Effector CD4-positive, alpha-beta T cell (primary cell): ENCODE measurements at regions not wholly inside any gene's neighbourhood (a gene's known extent, or its start where the extent isn't known, plus 50 kb on each side); places are given as distances from the start of the nearest gene placed in this dataset.
"Not testable (repeated sequence)": the region's sequence is repeated elsewhere in the genome, so short reads cannot be mapped to it uniquely, and the experiment has no call there.

Experiments used
- DNase-seq: peaks from one replicate; pipeline ENCODE4 v3.0.0-alpha.2; 2020

GRCh38 chrX:46152756-46153155, 392.5 kb downstream of the ZNF674 start:
- no peak for DNase-seq

- DNase-seq, result not testable (repeated sequence)
Measured at GRCh38 chrX:46151332-46151731, 393.9 kb downstream of the ZNF674 start.

GRCh38 chrX:46144566-46144965, 400.7 kb downstream of the ZNF674 start:
- DNase-seq, result no peak

GRCh38 chrX:46140272-46140671, 404.9 kb downstream of the ZNF674 start:
- DNase-seq, result no peak

GRCh38 chrX:46130247-46130646, 415.0 kb downstream of the ZNF674 start:
- DNase-seq, result no peak

GRCh38 chrX:46125111-46125510, 420.1 kb downstream of the ZNF674 start:
- DNase-seq, result no peak

GRCh38 chrX:46117234-46117633, 428.0 kb downstream of the ZNF674 start:
- no peak for DNase-seq

GRCh38 chrX:46087310-46087709, 457.9 kb downstream of the ZNF674 start:
- DNase-seq, result not testable (repeated sequence)

GRCh38 chrX:46080121-46080520, 465.1 kb downstream of the ZNF674 start:
- DNase-seq, result not testable (repeated sequence)

- DNase-seq, result no peak
Measured at GRCh38 chrX:46072791-46073190, 472.4 kb downstream of the ZNF674 start.

GRCh38 chrX:46072372-46072771, 472.8 kb downstream of the ZNF674 start:
- no peak for DNase-seq

GRCh38 chrX:46070421-46070820, 474.8 kb downstream of the ZNF674 start:
- DNase-seq, result no peak

GRCh38 chrX:46059316-46059715, 485.9 kb downstream of the ZNF674 start:
- DNase-seq, result no peak

- no peak for DNase-seq
Measured at GRCh38 chrX:46044486-46044885, 500.7 kb downstream of the ZNF674 start.

- DNase-seq, result no peak
Measured at GRCh38 chrX:46040001-46040400, 505.2 kb downstream of the ZNF674 start.

- no peak for DNase-seq
Measured at GRCh38 chrX:46039526-46039925, 505.7 kb downstream of the ZNF674 start.

GRCh38 chrX:46036508-46036907, 508.7 kb downstream of the ZNF674 start:
- no peak for DNase-seq

GRCh38 chrX:46034868-46035267, 510.4 kb downstream of the ZNF674 start:
- DNase-seq, result no peak

- no peak for DNase-seq
Measured at GRCh38 chrX:46029777-46030176, 515.4 kb downstream of the ZNF674 start.

- DNase-seq, result no peak
Measured at GRCh38 chrX:46016296-46016695, 528.9 kb downstream of the ZNF674 start.

GRCh38 chrX:46015653-46016052, 529.6 kb downstream of the ZNF674 start:
- no peak for DNase-seq

- no peak for DNase-seq
Measured at GRCh38 chrX:45992402-45993123, 552.7 kb downstream of the ZNF674 start.

GRCh38 chrX:45986971-45987370, 558.2 kb downstream of the ZNF674 start:
- no peak for DNase-seq

GRCh38 chrX:45986081-45986480, 559.1 kb downstream of the ZNF674 start:
- no peak for DNase-seq
